ENCODE measurements at regions not wholly inside any gene's neighbourhood (a gene's known extent, or its start where the extent isn't known, plus 50 kb on each side); places are given as distances from the start of the nearest gene placed in this dataset.
"Not testable (repeated sequence)": the region's sequence is repeated elsewhere in the genome, so short reads cannot be mapped to it uniquely, and the experiment has no call there.

DNA sequence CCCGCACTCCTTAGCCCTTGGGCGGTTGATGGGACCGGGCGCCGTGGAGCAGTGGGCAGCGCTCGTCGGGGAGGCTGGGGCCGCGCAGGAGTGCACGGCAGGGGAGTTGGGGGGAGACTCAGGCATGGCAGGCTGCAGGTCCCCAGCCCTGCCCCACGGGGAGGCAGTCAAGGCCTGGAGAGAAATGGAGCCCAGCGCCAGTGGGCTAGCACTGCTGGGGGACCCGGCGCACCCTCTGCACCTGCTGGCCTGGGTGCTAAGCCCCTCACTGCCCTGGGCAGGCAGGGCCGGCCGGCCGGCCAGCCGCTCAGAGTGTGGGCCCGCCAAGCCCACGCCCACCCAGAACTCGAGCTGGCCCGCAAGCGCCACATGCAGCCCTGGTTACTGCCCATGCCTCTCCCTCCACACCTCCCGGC lies 147.2 kb upstream of the PITRM1 start:
- Mint-ChIP-seq H3K4me3 (no peak overlapping the region), H3K27ac (no peak overlapping the region), H3K9me3 (no peaks in the 10 kb centered on the region)

DNA sequence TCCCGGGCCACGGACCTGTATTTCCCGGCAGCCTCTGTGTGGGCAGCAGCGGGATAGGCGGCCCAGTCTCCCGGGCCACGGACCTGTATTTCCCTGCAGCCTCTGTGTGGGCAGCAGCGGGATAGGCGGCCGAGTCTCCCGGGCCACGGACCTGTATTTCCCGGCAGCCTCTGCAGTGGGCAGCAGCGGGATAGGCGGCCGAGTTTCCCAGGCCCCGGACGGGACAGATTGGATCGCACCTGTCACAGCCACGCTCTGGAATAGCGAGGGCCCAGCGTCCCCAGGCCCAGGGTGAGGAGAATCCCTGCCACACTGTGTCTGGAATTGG lies 145.9 kb upstream of the PITRM1 start:
- DNase-seq, H3K4me3 Mint-ChIP-seq, H3K27ac Mint-ChIP-seq, H3K9me3 Mint-ChIP-seq, H3K36me3 Mint-ChIP-seq, H3K4me1 Mint-ChIP-seq: not testable (repeated sequence)
- peaks cover 0 to 11% (median 3%) of the 10 kb centered on the region in 3 donors for H3K27me3 Mint-ChIP-seq (ENCODE audit: low read depth in 3 of 3)

More for the DNA sequence above, 147.2 kb upstream of the PITRM1 start:
- Mint-ChIP-seq H3K27me3 (ENCODE audit: low read depth in 3 of 3) (peaks cover 0 to 11% (median 3%) of the 10 kb centered on the region in 3 donors), H3K36me3 (peaks cover 0 to 4% (median 0%) of the 10 kb centered on the region in 3 donors), H3K4me1 (peaks cover 9 to 14% of the 10 kb centered on the region in 2 donors)
- no peak for DNase-seq

DNA sequence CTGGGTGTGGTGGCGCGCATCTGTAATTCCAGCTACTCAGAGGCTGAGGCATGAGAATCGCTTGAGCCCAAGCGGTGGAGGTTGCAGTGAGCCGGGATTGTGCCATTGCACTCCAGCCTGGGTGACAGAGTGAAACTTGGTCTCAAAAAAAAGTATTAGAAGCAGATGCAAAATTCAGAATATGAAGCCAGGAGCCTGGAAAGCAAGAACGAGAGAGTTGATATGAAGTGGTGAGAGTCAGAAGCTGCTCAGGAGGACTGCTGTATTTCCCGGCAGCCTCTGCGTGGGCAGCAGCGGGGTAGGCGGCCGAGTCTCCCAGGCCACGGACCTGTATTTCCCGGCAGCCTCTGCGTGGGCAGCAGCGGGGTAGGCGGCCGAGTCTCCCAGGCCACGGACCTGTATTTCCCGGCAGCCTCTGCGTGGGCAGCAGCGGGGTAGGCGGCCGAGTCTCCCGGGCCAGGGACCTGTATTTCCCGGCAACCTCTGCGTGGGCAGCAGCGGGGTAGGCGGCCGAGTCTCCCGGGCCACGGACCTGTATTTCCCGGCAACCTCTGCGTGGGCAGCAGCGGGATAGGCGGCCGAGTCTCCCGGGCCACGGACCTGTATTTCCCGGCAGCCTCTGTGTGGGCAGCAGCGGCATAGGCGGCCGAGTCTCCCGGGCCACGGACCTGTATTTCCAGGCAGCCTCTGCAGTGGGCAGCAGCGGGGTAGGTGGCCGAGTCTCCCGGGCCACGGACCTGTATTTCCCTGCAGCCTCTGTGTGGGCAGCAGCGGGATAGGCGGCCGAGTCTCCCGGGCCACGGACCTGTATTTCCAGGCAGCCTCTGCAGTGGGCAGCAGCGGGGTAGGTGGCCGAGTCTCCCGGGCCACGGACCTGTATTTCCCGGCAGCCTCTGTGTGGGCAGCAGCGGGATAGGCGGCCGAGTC lies 145.2 kb upstream of the PITRM1 start:
- peaks cover under 1 to 11% (median 3%) of the 10 kb centered on the region in 3 donors for H3K27me3 Mint-ChIP-seq (ENCODE audit: low read depth in 3 of 3)
- not testable (repeated sequence) for H3K36me3 Mint-ChIP-seq, DNase-seq, H3K9me3 Mint-ChIP-seq, H3K4me3 Mint-ChIP-seq, H3K4me1 Mint-ChIP-seq, H3K27ac Mint-ChIP-seq

DNA sequence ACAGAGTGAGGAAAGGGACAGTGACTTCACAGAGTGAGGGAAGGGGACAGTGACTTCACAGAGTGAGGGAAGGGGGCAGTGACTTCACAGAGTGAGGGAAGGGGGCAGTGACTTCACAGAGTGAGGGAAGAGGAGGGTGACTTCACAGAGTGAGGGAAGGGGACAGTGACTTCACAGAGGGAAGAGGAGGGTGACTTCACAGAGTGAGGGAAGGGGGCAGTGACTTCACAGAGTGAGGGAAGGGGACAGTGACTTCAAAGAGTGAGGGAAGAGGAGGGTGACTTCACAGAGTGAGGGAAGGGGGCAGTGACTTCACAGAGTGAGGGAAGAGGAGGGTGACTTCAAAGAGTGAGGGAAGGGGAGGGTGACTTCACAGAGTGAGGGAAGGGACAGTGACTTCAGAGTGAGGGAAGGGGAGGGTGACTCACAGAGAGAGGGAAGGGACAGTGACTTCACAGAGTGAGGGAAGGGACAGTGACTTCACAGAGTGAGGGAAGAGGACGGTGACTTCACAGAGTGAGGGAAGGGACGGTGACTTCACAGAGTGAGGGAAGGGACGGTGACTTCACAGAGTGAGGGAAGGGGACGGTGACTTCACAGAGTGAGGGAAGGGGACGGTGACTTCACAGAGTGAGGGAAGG lies 142.0 kb upstream of the PITRM1 start:
- not testable (repeated sequence) for H3K4me3 Mint-ChIP-seq, DNase-seq, H3K9me3 Mint-ChIP-seq, H3K36me3 Mint-ChIP-seq, H3K4me1 Mint-ChIP-seq
- Mint-ChIP-seq H3K27ac (peak overlapping the region in 1 of 6 donors; percentile 19), H3K27me3 (ENCODE audit: low read depth in 3 of 3) (peaks cover 1 to 12% (median 6%) of the 10 kb centered on the region in 3 donors)

DNA sequence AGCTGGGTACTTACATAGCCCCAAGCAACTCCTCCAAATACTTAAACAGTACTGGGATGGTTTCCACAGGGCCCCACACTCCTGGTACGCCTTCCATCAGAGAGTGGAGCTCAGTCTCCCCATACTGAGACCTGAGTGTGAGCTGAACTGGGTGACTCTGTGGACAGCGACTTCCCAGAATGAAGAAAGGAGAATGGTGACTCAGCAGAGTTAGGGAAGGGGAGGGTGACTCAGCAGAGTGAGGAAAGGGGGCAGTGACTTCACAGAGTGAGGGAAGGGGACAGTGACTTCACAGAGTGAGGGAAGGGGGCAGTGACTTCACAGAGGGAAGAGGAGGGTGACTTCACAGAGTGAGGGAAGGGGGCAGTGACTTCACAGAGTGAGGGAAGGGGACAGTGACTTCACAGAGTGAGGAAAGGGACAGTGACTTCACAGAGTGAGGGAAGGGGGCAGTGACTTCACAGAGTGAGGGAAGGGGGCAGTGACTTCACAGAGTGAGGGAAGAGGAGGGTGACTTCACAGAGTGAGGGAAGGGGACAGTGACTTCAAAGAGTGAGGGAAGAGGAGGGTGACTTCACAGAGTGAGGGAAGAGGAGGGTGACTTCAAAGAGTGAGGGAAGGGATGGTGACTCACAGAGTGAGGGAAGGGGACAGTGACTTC lies 141.3 kb upstream of the PITRM1 start:
- H3K9me3 Mint-ChIP-seq; H3K4me1 Mint-ChIP-seq; H3K36me3 Mint-ChIP-seq; H3K27me3 Mint-ChIP-seq (ENCODE audit: low read depth in 3 of 3); DNase-seq; H3K4me3 Mint-ChIP-seq: not testable (repeated sequence)
- peak overlapping the region in 1 of 6 donors; percentile 19 for H3K27ac Mint-ChIP-seq

DNA sequence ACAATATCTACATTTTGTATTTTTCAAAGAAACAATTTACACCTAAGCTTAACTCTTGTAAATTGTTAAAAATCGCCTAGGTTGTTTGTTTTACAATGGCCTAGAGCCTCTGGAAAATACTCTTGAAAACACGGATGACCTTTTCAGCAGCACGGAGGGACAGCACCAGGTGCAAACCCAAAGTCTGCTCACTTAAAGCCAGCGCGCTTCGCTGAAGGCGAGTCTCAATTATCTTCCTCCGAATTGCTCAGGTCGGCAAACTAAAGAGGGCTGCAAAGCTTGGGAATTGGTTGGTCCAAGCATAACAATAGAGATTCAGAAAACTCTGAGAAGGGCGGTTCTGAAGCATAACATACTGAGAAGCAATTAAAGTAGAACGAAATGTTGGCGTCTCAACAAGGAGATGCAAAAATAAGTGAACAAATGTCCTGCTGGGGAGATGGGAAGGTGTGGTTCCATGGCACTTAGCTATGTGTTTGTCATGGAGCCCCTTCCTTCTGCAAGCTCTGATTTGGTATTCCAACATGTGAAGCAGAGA lies 139.9 kb upstream of the PITRM1 start:
- no peak overlapping the region for H3K4me3 Mint-ChIP-seq
- no peaks in the 10 kb centered on the region for H3K4me1 Mint-ChIP-seq
- peaks cover 3 to 11% (median 6%) of the 10 kb centered on the region in 3 donors for H3K27me3 Mint-ChIP-seq (ENCODE audit: low read depth in 3 of 3)
- no peak overlapping the region for H3K27ac Mint-ChIP-seq
- H3K9me3 Mint-ChIP-seq = no peaks in the 10 kb centered on the region
- no peak for DNase-seq
- H3K36me3 Mint-ChIP-seq = no peaks in the 10 kb centered on the region

DNA sequence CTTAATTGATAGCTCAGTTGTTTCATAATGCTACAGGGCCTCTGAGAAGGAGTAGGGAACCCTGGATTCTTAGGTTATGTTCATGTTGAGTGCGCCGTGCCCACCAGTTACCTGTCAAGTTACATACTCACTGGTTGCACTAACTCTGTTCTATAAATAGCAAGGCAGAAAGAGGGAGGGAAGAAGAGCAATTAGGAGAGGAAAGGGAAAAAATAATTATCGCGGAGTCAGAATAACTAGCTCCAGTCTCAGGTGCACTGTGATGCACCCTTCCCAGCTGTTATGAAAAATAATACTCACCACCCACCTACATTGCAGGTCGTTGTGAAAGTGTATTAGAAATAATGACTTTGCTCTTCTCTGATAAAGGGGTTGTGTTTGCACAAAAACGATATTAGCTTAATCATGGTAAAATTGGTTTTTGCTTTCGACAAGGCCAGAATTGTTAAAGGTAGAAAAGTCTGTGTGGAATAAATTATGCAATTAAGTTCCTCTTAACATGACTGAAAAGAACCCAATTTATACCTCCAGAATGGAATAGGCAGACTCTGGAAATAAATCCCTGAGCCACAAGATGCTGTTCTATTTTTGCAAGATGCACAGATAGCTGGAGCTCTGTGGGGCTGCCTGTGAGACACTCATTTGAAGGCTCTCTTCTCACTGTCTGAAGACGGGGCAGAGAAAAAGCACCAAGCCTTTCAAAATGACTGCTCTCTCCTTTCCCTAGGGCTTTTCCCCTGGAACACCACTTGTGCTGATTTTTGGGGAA lies 137.6 kb upstream of the PITRM1 start:
- H3K27ac Mint-ChIP-seq = no peak overlapping the region
- H3K4me1 Mint-ChIP-seq = no peaks in the 10 kb centered on the region
- H3K9me3 Mint-ChIP-seq = no peaks in the 10 kb centered on the region
- no peaks in the 10 kb centered on the region for H3K36me3 Mint-ChIP-seq
- no peak overlapping the region for H3K4me3 Mint-ChIP-seq
- H3K27me3 Mint-ChIP-seq (ENCODE audit: low read depth in 3 of 3) = peaks cover 6 to 11% (median 7%) of the 10 kb centered on the region in 3 donors
- DNase-seq = no peak

DNA sequence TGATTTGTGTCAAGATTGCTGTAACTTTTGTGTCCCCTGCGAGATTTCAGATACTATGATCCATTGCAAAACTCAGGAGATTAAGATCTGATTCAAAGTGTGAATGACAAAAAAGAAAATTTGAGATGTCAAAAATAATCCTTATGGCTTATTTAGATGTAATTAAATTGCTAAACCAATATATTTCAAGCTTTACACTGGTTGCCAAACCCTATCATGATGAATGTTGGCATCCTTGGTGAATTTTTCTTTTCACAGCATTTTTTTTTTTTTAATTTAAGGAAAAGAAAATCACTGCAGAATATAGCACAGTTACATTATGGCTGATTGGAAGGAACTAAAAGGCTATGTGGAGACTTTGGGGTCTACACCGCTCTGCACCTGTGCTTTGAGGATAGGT lies 133.5 kb upstream of the PITRM1 start:
- Mint-ChIP-seq H3K9me3 (no peaks in the 10 kb centered on the region), H3K27me3 (ENCODE audit: low read depth in 3 of 3) (peaks cover 5 to 12% (median 8%) of the 10 kb centered on the region in 3 donors), H3K27ac (no peak overlapping the region), H3K4me3 (no peak overlapping the region), H3K4me1 (no peaks in the 10 kb centered on the region), H3K36me3 (no peaks in the 10 kb centered on the region)
- DNase-seq = no peak

DNA sequence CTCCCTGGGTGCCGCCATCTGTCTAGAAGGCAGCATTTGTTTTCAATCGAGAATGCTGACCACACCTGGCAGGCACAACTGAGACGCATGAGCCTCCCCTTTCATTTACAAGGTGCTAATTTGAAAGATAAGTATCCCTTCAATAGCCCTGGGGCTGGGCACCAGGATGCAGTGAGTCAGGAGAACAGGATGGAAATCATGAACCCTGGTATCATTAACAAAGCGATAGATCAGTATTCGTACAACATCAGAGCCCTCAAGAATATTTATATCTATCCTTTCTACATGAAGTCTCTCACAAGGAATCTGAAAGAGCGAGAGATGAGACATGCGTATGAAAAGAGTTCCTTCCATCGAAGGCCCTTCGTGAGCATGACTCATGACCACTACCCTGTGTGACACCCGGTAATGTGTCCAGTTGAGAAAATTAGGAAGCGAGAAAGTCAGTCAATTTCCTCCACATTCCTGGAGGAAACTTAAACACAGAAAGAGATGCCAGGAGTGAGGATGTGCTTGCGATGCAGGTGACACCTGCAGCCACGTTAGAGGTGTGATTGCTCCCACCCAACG lies 123.1 kb upstream of the PITRM1 start:
- no peaks in the 10 kb centered on the region for H3K36me3 Mint-ChIP-seq
- H3K27me3 Mint-ChIP-seq (ENCODE audit: low read depth in 3 of 3) = peaks cover 0 to 7% (median 2%) of the 10 kb centered on the region in 3 donors
- H3K4me1 Mint-ChIP-seq = no peaks in the 10 kb centered on the region
- no peak overlapping the region for H3K27ac Mint-ChIP-seq
- H3K9me3 Mint-ChIP-seq = no peaks in the 10 kb centered on the region
- no peak for DNase-seq
- no peak overlapping the region for H3K4me3 Mint-ChIP-seq

DNA sequence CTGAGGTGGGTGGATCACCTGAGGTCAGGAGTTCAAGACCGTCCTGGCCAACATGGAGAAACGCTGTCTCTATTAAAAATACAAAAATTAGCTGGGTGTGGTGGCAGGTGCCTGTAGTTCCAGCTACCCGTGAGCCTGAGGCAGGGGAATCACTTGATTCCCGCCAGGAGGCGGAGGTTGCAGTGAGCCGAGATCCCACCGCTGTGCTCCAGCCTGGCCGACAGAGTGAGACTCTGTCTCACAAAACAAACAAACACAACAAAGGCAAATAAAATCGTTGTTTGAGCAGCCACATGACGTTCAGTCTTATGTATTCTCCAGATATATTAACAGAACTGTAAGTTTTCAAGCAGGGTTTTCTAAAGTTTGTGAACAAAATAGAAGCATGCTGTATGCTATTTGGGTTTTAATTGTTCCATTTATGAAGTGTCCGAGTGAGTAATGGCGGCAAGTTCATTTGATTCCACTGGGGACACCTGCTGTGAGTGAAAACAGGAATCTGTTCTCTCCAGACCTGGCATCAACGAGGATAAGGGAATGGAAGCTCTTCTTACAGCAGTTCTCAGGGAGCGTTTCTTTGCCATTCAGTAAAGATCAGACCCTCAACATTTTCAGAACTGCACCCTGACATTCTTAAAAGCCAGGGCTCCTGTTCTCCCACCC lies 122.5 kb upstream of the PITRM1 start:
- no peak for DNase-seq
- Mint-ChIP-seq H3K36me3 (no peaks in the 10 kb centered on the region), H3K27ac (no peak overlapping the region), H3K27me3 (ENCODE audit: low read depth in 3 of 3) (peaks cover 0 to 7% (median 2%) of the 10 kb centered on the region in 3 donors), H3K4me1 (no peaks in the 10 kb centered on the region), H3K4me3 (no peak overlapping the region), H3K9me3 (no peaks in the 10 kb centered on the region)

DNA sequence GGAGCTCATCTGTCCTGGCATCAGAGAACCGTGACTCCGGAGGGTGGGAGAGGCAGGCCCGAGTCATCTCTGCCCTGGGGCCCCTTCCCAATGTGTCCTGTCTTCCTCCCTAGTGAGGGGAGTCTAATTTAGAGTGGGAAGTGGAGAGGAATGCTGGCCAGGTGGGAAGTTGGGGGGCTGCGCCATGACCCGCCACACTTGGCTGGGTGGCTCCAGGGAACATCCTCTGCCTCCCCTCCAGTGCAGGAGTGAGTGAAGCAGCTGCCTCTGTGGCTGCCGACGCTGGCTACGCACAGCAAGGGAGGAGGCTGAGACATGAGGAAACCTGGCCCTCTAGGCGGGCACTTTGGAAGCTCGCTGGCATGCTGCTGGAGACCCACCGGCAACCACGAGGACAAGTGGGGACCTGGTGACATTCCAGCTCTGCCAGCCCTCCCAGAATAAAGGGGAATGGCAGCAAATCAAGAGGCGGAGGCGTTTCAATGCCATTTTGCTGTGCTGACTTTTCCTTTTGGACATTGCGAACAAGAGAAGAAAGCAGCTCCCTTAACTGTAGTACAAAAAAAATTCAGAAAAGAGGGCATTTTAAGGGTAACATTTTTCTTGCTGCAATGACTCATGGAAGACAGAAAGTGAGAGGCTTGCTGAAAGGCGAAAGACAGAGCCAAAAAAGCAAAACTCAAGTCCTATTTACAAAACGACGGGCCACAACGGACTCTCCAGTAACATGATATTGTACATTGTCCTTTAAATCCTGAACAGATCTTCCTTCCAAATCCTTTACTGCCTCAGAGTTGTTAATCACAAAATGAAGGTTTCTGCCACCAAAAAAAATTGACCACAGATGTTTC lies 121.2 kb upstream of the PITRM1 start:
- Mint-ChIP-seq H3K4me3 (no peak overlapping the region), H3K9me3 (no peaks in the 10 kb centered on the region), H3K27ac (no peak overlapping the region), H3K36me3 (no peaks in the 10 kb centered on the region), H3K4me1 (no peaks in the 10 kb centered on the region), H3K27me3 (ENCODE audit: low read depth in 3 of 3) (peaks cover 0 to 7% (median 4%) of the 10 kb centered on the region in 3 donors)
- no peak for DNase-seq

DNA sequence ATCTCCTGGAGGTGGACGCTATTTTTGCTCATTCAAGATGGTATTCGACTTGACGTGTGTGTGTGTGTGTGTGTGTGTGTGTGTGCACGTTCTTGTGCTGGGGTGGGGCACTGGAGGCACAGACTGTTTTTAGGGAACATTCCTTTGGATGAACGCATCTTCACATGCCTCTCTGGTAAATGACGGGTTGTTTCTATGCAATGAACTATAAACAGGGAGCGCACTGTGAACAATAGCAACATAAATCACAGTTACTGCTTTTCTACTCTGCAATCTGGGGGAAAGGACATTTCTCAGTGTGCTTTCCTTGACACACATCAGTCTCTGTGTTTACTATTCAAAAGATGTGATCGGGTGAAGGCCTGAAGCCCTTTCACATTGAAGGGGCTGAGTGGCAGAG lies 120.1 kb upstream of the PITRM1 start:
- H3K27ac Mint-ChIP-seq = no peak overlapping the region
- no peak overlapping the region for H3K4me3 Mint-ChIP-seq
- H3K9me3 Mint-ChIP-seq = no peaks in the 10 kb centered on the region

More for the DNA sequence above, 120.1 kb upstream of the PITRM1 start:
- no peaks in the 10 kb centered on the region for H3K4me1 Mint-ChIP-seq
- no peaks in the 10 kb centered on the region for H3K36me3 Mint-ChIP-seq
- DNase-seq = no peak
- peaks cover 0 to 8% (median 7%) of the 10 kb centered on the region in 3 donors for H3K27me3 Mint-ChIP-seq (ENCODE audit: low read depth in 3 of 3)

Measured in immature natural killer cell (primary cell).